GM19397 (cell line): ENCODE measurements at regions not wholly inside any gene's neighbourhood (a gene's known extent, or its start where the extent isn't known, plus 50 kb on each side); places are given as distances from the start of the nearest gene placed in this dataset.

ENCODE experiments used
- ATAC-seq: cut with Tn5 transposase; IDR thresholded peaks from one replicate; pipeline ENCODE4 v1.9.1; 2021; ENCODE audit warnings: mild to moderate bottlenecking, moderate library complexity; ENCODE audit not compliant: unreplicated experiment

DNA sequence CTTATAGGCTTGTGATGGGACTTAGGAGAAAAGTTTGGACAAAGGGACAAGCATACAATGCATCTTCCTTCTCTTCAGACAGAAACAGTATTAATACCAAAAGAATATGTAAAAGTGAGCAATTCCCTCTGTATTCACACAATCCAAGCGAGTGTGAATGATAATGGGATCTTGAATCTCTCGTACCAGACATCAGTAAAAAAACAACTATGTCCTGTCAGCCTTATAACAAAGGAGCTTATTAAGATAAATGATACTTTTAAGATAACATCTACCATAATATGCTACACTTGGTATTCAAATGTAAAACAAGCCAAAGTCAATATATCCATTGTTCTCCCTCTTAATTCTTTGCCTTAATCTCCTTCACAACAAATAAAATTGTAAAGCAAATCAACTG is 288.6 kb upstream of the CNTN6 start:
- ATAC-seq: no peak

- no peak for ATAC-seq
Observed at GRCh38 chr3:805326-805725, 287.5 kb upstream of the CNTN6 start.

- ATAC-seq: no peak
Observed at GRCh38 chr3:806006-806405, 286.8 kb upstream of the CNTN6 start.

GRCh38 chr3:816605-817004 is 276.2 kb upstream of the CNTN6 start:
- ATAC-seq: no peak

- ATAC-seq: no peak
Observed at GRCh38 chr3:834679-835078, 258.1 kb upstream of the CNTN6 start.

GRCh38 chr3:835096-835495 is 257.7 kb upstream of the CNTN6 start:
- no peak for ATAC-seq

GRCh38 chr3:839981-840380 is 252.8 kb upstream of the CNTN6 start:
- no peak for ATAC-seq

DNA sequence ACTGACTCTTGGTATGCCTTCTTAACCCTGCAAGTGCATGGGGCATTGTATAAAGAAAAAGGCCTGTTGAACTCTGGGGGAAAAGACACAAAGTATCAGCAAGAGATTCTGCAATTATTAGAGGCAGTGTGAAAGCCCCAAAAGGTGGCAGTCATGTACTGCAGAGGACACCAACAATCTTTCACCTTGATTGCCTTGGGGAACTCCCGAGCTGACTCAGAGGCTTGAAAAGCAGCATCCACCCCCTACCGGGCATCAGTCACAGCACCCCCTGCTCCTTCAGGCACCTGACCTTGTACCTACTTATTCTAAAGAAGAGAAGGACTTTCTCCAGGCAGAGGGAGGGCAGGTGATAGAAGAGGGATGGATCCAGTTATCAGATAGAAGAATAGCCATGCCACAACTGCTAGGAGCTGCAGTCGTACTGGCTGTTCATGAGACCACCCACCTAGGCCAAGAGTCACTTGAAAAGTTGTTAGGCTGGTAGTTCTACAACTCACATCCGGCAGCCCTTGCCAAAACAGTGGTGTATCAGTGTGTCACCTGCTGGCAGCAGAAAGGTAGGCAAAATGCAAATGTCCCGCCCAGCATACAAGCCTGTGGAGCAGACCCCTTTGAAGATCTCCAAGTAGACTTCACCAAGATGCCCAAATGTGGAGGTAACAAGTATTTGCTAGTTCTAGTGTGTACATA is 241.6 kb upstream of the CNTN6 start:
- peak; percentile 79 for ATAC-seq

GRCh38 chr3:852033-852432 is 240.8 kb upstream of the CNTN6 start:
- no peak for ATAC-seq

DNA sequence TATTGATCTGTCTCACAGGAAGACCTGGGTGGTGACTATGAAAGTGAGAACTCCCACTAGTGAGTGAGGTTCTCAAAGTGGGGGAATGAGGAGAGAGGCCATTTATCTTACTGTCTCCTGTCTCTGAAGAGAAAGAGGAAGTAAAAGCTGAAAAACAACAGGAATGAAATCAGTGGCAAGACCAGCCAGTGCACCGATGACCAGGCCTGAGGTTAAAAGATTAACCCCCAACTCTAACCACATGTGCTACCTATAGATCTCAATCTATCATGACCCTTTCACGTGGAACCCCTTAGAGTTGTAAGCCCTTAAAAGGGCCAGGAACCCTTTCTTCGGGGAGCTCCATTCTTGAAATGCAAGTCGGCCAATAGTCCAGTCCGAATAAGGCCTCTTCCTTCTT is 239.3 kb upstream of the CNTN6 start:
- no peak for ATAC-seq

- no peak for ATAC-seq
Observed at GRCh38 chr3:859135-859534, 233.7 kb upstream of the CNTN6 start.

DNA sequence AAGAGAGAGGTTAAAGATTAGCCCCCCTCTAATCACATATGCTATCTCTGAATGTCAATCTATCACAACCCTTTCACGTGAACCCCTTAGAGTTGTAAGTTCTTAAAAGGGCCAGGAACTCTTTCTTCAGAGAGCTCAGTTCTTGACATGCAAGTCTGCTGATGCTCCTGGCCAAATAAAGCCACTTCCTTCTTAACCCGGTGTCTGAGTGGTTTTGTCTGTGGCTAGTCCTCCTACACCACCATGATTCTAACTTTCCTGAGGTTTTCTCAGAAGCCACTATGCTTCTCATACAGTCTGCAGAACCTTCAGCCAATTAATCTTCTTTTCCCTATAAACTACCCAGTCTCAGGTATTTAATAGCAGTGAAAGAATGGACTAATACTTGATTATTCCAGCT is 231.1 kb upstream of the CNTN6 start:
- no peak for ATAC-seq

DNA sequence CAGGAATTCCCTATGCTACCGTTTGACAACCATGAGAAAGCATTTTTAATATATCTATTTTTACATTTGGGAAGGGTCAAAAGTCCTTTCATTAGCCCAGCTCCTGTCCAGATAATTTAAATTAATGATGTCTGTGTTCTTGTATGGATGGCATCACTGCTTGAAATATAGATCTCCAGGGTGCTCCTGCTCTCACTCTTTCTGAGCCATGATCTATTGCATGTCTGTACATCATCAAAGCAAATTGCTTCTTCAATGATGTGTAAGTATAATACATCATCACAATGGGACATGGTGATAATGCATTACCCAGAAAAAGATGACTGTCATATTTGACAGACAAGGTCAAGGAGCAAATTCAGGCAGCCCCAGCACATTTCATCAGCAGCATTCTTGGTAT is 223.6 kb upstream of the CNTN6 start:
- no peak for ATAC-seq

- ATAC-seq: no peak
Observed at GRCh38 chr3:869734-870133, 223.1 kb upstream of the CNTN6 start.

GRCh38 chr3:871651-872050 is 221.2 kb upstream of the CNTN6 start:
- no peak for ATAC-seq

DNA sequence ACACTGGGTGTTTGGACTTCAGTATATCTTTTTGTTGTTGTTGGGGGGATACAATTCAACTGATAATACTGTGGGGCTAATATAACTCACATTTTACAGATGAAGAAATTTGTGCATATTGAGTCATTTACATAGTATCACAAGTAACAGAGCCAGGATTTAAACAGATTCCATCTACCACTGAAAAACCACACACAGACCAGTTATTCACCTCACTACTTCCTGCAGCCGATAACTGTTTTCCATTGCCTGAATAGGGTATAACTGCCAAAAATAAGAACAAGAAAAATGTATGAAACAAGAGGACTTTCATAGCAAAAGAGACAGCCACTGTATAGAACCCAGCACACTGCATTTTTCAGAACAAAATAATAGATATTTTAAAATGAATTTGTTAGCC is 215.8 kb upstream of the CNTN6 start:
- ATAC-seq: no peak

DNA sequence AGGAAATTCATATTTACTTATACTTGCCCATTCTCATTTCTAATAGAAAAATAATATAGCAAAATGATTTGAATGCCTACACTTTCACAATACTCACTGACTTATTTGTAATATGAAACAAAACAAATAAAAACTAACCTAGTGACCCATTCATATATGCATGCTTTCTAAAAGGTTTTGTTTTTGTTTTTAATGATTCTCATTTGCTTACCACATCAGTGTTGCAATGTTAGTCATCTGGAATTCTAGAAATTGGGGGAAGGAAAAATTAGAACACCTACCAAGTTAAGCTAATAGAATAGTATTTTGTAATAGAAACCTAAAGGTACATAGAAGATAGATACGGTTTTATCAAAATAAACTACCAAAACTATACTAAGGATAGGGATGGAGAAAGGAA is 214.1 kb upstream of the CNTN6 start:
- ATAC-seq: no peak

DNA sequence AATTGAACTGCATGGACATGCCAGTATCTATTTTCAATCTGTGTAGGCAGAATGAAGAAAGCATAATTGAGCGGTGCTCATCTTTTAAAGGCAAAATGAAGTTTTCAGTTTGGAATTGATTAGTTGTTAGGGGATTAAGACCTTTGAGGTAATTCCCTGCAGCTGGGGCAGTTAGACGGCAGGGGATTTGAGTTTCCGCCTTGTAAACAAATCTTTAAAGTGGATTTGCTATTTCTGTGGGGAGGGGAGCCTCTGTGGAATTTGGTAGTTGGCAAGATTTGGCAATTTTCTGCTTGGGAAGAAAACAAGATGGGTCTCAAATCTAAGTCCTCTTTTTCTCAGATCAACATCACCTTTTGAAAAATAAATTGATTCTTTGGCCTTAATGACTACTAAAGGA is 212.5 kb upstream of the CNTN6 start:
- ATAC-seq: no peak

- no peak for ATAC-seq
Observed at GRCh38 chr3:882533-882932, 210.3 kb upstream of the CNTN6 start.

DNA sequence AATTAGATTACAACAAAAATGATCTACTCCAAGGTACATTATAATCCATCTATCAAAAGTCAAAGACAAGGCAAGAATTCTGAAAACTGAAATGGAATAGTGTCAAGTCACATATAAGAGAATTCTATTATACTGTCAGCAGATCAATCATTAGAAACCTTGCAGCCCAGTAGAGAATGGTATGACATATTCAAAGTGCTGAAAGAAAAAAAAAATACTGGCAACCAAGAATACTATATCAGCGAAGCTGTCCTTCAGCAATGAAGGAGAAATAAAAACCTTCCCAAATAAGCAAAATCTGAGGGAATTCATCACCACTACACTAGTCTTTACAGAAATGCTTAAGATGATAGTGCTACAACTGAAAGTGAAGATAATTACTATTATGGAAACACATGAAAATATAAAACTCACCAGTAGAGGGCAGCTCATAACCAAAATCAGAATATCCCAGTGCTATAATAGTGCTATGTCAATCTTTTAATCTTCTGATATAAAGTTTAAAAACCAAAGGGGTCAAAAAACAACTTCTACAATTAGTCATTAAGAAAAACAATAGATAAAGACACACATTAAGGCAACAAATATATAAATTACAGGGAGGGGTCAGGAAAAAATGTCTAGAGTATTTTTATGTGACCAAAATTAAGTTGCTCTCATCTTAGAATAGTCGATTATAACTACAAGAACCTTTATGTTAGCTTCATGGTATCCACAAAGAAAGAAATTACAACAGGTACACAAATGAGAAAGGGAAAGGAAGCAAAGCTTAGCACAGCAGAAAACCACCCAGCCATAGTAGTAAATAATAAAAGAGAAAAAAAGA is 190.7 kb upstream of the CNTN6 start:
- ATAC-seq: no peak

DNA sequence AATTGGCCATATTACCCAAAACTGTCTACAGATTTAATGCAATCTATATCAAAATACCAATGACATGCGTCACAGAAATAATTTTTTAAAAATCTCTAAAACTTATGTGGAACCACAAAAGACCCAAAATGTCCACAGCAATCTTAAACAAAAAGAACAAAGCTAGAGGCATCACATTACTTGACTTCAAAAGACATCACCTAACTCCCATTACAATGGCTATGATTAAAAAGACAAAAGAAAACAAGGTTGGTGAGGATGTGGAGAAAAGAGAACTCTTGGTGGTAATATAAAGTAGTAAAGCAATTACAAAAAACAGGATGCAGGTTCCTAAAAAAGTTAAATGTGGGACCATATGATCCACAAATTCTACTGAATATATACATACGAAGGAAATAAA is 187.6 kb upstream of the CNTN6 start:
- no peak for ATAC-seq

GRCh38 chr3:906739-907138 is 186.1 kb upstream of the CNTN6 start:
- ATAC-seq: no peak

- ATAC-seq: no peak
Observed at GRCh38 chr3:908839-909238, 184.0 kb upstream of the CNTN6 start.
